ENCODE measurements at regions not wholly inside any gene's neighbourhood (a gene's known extent, or its start where the extent isn't known, plus 50 kb on each side); places are given as distances from the start of the nearest gene placed in this dataset.

DNA sequence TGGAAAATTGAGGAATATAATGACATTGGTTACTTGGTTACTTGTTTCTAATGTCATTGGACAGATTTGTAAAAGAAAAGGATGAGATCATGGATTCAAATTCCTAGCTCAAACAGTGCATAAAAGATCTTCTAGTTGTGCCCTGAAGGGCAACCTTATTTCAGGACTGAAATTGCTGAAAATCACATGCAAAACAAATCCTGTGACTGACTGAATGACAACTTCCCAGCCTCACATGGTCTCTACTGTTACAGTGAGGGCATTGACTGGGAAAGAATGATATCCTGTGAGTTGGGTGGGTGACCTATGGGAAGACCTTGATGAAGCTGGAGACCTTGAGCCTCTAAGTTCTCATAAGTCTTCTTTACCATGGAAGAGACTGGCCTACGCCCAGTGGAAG lies 90.4 kb upstream of the HAAO start:
- TF ChIP-seq, protein P1, sequence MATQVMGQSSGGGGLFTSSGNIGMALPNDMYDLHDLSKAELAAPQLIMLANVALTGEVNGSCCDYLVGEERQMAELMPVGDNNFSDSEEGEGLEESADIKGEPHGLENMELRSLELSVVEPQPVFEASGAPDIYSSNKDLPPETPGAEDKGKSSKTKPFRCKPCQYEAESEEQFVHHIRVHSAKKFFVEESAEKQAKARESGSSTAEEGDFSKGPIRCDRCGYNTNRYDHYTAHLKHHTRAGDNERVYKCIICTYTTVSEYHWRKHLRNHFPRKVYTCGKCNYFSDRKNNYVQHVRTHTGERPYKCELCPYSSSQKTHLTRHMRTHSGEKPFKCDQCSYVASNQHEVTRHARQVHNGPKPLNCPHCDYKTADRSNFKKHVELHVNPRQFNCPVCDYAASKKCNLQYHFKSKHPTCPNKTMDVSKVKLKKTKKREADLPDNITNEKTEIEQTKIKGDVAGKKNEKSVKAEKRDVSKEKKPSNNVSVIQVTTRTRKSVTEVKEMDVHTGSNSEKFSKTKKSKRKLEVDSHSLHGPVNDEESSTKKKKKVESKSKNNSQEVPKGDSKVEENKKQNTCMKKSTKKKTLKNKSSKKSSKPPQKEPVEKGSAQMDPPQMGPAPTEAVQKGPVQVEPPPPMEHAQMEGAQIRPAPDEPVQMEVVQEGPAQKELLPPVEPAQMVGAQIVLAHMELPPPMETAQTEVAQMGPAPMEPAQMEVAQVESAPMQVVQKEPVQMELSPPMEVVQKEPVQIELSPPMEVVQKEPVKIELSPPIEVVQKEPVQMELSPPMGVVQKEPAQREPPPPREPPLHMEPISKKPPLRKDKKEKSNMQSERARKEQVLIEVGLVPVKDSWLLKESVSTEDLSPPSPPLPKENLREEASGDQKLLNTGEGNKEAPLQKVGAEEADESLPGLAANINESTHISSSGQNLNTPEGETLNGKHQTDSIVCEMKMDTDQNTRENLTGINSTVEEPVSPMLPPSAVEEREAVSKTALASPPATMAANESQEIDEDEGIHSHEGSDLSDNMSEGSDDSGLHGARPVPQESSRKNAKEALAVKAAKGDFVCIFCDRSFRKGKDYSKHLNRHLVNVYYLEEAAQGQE (IDR thresholded peaks at IDR 0.05; ENCODE audit: low read depth), result no peak
- no peak for TF ChIP-seq TAF1 (IDR thresholded peaks at IDR 0.05; ENCODE audit: low read depth)
- TF ChIP-seq FOXM1 (IDR thresholded peaks at IDR 0.05; ENCODE audit: borderline replicate concordance, low read depth), result no peak
- TF ChIP-seq, protein P2, sequence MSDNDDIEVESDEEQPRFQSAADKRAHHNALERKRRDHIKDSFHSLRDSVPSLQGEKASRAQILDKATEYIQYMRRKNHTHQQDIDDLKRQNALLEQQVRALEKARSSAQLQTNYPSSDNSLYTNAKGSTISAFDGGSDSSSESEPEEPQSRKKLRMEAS (IDR thresholded peaks at IDR 0.05), result no peak
- TF ChIP-seq, protein P3, sequence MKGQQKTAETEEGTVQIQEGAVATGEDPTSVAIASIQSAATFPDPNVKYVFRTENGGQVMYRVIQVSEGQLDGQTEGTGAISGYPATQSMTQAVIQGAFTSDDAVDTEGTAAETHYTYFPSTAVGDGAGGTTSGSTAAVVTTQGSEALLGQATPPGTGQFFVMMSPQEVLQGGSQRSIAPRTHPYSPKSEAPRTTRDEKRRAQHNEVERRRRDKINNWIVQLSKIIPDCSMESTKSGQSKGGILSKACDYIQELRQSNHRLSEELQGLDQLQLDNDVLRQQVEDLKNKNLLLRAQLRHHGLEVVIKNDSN (IDR thresholded peaks at IDR 0.05), result no peak
- no peak for TF ChIP-seq TCF12 (IDR thresholded peaks at IDR 0.05; ENCODE audit: low read depth)
- TF ChIP-seq CEBPB (IDR thresholded peaks at IDR 0.05), result no peak

Measured in Ishikawa (cell line).